T-helper 2 cell treated with Interferon-gamma antibody and Interleukin-4, amounts not matched to agents 5 μg/mL and 100 μg/mL, for 36 hours (primary cell): ENCODE measurements at regions not wholly inside any gene's neighbourhood (a gene's known extent, or its start where the extent isn't known, plus 50 kb on each side); places are given as distances from the start of the nearest gene placed in this dataset.
"Not testable (repeated sequence)": the region's sequence is repeated elsewhere in the genome, so short reads cannot be mapped to it uniquely, and the experiment has no call there.

ENCODE experiments used
- DNase-seq: peaks from one replicate; pipeline ENCODE4 v3.0.0; 2021; ENCODE audit warnings: low spot score
- H3K27ac Mint-ChIP-seq: one replicate; pipeline ENCODE4 v1.8.0; 2021; ENCODE audit warnings: mild to moderate bottlenecking, mixed read lengths
- H3K27me3 Mint-ChIP-seq: one replicate; pipeline ENCODE4 v1.8.0; 2021; ENCODE audit warnings: low read depth, mixed read lengths
- H3K36me3 Mint-ChIP-seq: one replicate; pipeline ENCODE4 v1.8.0; 2021; ENCODE audit warnings: low read depth, mixed read lengths
- H3K4me1 Mint-ChIP-seq: one replicate; pipeline ENCODE4 v1.8.0; 2021; ENCODE audit warnings: low read depth, mixed read lengths
- H3K4me3 Mint-ChIP-seq: one replicate; pipeline ENCODE4 v1.8.0; 2022; ENCODE audit warnings: mild to moderate bottlenecking, moderate library complexity, mixed read lengths
- H3K9me3 Mint-ChIP-seq: one replicate; pipeline ENCODE4 v1.8.0; 2021; ENCODE audit warnings: mixed read lengths

DNA sequence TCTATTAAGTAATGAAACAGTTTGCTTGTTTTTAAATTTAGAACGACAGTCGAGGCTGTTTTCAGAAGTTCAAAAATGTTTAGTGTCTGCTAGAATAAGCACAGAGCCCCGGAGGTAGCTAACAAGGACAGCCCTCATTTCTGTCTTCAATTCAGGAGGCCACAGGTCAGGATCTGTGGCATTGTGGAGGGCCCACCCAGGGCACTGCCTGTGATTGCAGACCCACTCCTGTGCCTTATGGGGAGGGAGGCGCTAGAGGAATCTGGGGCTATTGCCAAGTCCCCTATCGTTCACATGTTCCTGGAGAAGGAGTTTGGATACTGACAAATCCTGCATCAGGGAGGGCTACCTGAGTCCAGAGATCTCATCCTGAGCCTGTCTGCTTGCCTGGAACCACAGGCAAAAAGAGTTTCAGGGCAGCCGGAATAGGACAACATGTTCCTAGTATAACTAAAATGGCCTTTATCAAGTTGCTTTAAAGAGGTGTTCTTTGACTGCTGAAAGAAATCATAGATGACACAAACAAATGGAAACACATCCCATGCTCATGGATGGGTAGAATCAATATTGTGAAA lies 141.5 kb upstream of the ROPN1 start:
- Mint-ChIP-seq H3K4me3 (no peak overlapping the region), H3K9me3 (no peaks in the 10 kb centered on the region), H3K27ac (no peak overlapping the region), H3K27me3 (peaks cover 7% of the 10 kb centered on the region), H3K36me3 (no peaks in the 10 kb centered on the region), H3K4me1 (no peaks in the 10 kb centered on the region)
- no peak for DNase-seq

GRCh38 chr3:124137216-124137615 lies 145.3 kb upstream of the ROPN1 start:
- no peak overlapping the region for H3K4me3 Mint-ChIP-seq
- no peaks in the 10 kb centered on the region for H3K36me3 Mint-ChIP-seq
- H3K27ac Mint-ChIP-seq = no peak overlapping the region
- no peak for DNase-seq
- H3K9me3 Mint-ChIP-seq = no peaks in the 10 kb centered on the region
- no peaks in the 10 kb centered on the region for H3K4me1 Mint-ChIP-seq
- no peaks in the 10 kb centered on the region for H3K27me3 Mint-ChIP-seq

GRCh38 chr3:124138148-124138547 lies 146.2 kb upstream of the ROPN1 start:
- no peak overlapping the region for H3K27ac Mint-ChIP-seq
- H3K4me1 Mint-ChIP-seq = no peaks in the 10 kb centered on the region
- no peaks in the 10 kb centered on the region for H3K36me3 Mint-ChIP-seq
- H3K9me3 Mint-ChIP-seq = no peaks in the 10 kb centered on the region
- H3K27me3 Mint-ChIP-seq = no peaks in the 10 kb centered on the region
- DNase-seq = no peak
- H3K4me3 Mint-ChIP-seq = no peak overlapping the region

- no peaks in the 10 kb centered on the region for H3K4me1 Mint-ChIP-seq
- DNase-seq = no peak
Observed at GRCh38 chr3:124140746-124141145, 148.8 kb upstream of the ROPN1 start.

GRCh38 chr3:124142389-124142970 lies 150.6 kb upstream of the ROPN1 start:
- H3K27me3 Mint-ChIP-seq = no peaks in the 10 kb centered on the region
- no peaks in the 10 kb centered on the region for H3K36me3 Mint-ChIP-seq
- H3K4me3 Mint-ChIP-seq = no peak overlapping the region
- DNase-seq = no peak
- no peak overlapping the region for H3K27ac Mint-ChIP-seq
- no peaks in the 10 kb centered on the region for H3K4me1 Mint-ChIP-seq
- no peaks in the 10 kb centered on the region for H3K9me3 Mint-ChIP-seq

More at GRCh38 chr3:124140746-124141145, 148.8 kb upstream of the ROPN1 start:
- Mint-ChIP-seq H3K36me3 (no peaks in the 10 kb centered on the region), H3K27ac (no peak overlapping the region), H3K4me3 (no peak overlapping the region), H3K27me3 (no peaks in the 10 kb centered on the region), H3K9me3 (no peaks in the 10 kb centered on the region)

- no peaks in the 10 kb centered on the region for H3K27me3 Mint-ChIP-seq
- H3K27ac Mint-ChIP-seq = no peak overlapping the region
- no peaks in the 10 kb centered on the region for H3K36me3 Mint-ChIP-seq
- no peaks in the 10 kb centered on the region for H3K4me1 Mint-ChIP-seq
- H3K4me3 Mint-ChIP-seq = no peak overlapping the region
- DNase-seq = no peak
- no peaks in the 10 kb centered on the region for H3K9me3 Mint-ChIP-seq
Observed at GRCh38 chr3:124143047-124143446, 151.1 kb upstream of the ROPN1 start.

DNA sequence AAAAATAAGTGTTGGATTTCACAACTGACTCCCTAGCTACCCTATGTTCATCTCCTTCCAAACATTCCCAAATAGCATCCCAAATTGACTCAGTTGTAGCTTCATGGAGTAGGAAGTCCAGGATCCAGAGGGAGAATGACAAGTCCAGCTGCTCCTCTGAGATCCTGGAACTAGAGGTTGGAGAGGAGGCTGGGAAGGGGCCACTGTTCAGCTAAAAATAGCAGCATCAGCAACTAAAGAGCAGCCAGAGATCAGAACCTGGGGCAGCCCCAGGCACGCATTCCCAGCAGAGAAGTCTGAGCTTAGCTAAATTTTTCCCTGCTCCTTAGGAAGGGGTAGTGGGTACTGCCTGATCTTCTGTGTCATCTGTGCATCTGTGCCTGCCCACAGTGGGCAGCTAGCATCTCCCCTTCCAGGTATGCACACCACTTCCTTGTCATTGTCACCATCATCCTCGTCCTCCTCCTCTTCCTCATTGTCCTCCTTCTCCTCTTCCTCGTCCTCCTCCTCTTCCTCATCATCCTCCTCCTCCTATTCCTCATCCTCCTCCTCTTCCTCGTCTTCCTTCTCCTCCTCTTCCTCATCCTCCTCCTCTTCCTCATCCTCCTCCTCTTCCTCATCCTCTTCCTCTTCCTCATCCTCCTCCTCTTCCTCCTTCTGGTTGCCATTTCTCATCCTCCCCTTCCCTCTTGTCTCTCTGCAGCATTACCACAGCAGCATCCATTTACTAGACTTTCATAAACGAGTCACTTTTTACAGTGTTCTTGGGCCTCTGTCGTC lies 152.3 kb upstream of the ROPN1 start:
- H3K4me1 Mint-ChIP-seq = no peaks in the 10 kb centered on the region
- H3K9me3 Mint-ChIP-seq = no peaks in the 10 kb centered on the region
- no peaks in the 10 kb centered on the region for H3K36me3 Mint-ChIP-seq
- H3K27ac Mint-ChIP-seq = no peak overlapping the region
- no peak overlapping the region for H3K4me3 Mint-ChIP-seq
- DNase-seq = no peak
- H3K27me3 Mint-ChIP-seq = no peaks in the 10 kb centered on the region

- no peaks in the 10 kb centered on the region for H3K27me3 Mint-ChIP-seq
- no peak overlapping the region for H3K4me3 Mint-ChIP-seq
- H3K9me3 Mint-ChIP-seq = no peaks in the 10 kb centered on the region
- DNase-seq = no peak
- H3K4me1 Mint-ChIP-seq = no peaks in the 10 kb centered on the region
- H3K36me3 Mint-ChIP-seq = no peaks in the 10 kb centered on the region
- no peak overlapping the region for H3K27ac Mint-ChIP-seq
Observed at GRCh38 chr3:124147429-124147828, 155.5 kb upstream of the ROPN1 start.

GRCh38 chr3:124147946-124148345 lies 156.0 kb upstream of the ROPN1 start:
- Mint-ChIP-seq H3K36me3 (no peaks in the 10 kb centered on the region), H3K27me3 (no peaks in the 10 kb centered on the region), H3K4me1 (no peaks in the 10 kb centered on the region), H3K27ac (no peak overlapping the region), H3K4me3 (no peak overlapping the region), H3K9me3 (no peaks in the 10 kb centered on the region)
- no peak for DNase-seq

DNA sequence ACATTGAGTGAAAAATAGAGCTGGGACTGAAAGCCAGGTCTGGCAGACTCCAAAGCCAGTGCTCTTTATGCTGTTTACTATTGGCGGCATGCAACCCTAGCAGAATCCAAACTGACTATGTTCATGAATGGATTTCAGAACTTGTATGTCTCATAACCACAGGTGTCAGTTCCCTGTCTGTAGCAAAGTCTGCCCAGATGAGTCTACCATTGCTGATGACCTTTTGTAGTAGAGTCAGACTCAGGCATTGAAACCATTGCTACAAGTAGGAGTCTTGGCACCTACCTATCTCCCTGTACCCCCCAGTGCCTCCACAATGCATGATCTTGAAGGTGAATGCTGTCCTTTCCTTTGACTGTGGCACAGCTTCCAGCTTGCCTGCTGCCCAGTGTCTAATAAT lies 157.2 kb upstream of the ROPN1 start:
- Mint-ChIP-seq H3K27ac (no peak overlapping the region), H3K4me3 (no peak overlapping the region), H3K36me3 (no peaks in the 10 kb centered on the region), H3K4me1 (no peaks in the 10 kb centered on the region), H3K9me3 (no peaks in the 10 kb centered on the region), H3K27me3 (no peaks in the 10 kb centered on the region)
- DNase-seq = no peak

DNA sequence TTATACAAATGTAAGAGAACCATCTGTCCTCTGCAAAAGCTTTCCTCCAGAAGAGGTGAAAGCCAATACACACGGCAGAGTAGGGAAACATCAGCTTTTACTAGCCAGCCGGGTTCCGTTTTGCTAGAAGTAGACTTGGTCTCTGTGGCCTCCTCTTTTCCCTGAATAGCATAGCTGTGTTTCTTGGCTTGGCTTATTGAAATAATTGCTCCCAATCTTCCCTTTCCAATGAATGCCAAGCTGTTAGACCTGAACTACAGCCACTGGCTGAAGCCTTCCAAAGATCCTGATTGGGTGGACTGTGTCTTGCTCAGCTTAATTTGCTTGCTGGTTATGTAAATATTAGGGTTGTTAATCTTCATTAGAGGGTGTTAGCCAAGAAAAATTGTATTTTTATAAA lies 157.8 kb upstream of the ROPN1 start:
- no peak overlapping the region for H3K27ac Mint-ChIP-seq
- H3K36me3 Mint-ChIP-seq = no peaks in the 10 kb centered on the region
- no peaks in the 10 kb centered on the region for H3K4me1 Mint-ChIP-seq
- no peaks in the 10 kb centered on the region for H3K9me3 Mint-ChIP-seq
- no peaks in the 10 kb centered on the region for H3K27me3 Mint-ChIP-seq
- DNase-seq = no peak
- no peak overlapping the region for H3K4me3 Mint-ChIP-seq

DNA sequence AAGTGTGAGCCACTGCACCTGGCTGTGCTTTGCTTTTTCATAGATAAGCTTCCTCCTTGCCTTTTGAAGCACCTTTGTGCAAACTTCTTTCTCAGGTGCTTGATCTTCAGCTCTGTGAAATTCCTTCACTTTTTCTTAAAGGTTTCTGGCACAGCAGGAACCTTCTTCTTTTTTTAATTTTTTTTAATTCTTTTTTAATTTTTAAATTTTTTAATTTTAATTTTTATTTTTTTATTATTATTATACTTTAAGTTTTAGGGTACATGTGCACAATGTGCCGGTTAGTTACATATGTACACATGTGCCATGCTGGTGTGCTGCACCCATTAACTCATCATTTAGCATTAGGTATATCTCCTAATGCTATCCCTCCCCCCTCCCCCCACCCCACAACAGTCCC lies 161.0 kb upstream of the ROPN1 start:
- not testable (repeated sequence) for H3K27me3 Mint-ChIP-seq, H3K4me1 Mint-ChIP-seq, H3K36me3 Mint-ChIP-seq, DNase-seq, H3K4me3 Mint-ChIP-seq, H3K27ac Mint-ChIP-seq, H3K9me3 Mint-ChIP-seq

GRCh38 chr3:124156866-124157712 lies 165.2 kb upstream of the ROPN1 start:
- Mint-ChIP-seq H3K27me3 (no peaks in the 10 kb centered on the region), H3K36me3 (no peaks in the 10 kb centered on the region), H3K4me1 (no peaks in the 10 kb centered on the region), H3K27ac (no peak overlapping the region), H3K9me3 (no peaks in the 10 kb centered on the region), H3K4me3 (no peak overlapping the region)
- DNase-seq = no peak

DNA sequence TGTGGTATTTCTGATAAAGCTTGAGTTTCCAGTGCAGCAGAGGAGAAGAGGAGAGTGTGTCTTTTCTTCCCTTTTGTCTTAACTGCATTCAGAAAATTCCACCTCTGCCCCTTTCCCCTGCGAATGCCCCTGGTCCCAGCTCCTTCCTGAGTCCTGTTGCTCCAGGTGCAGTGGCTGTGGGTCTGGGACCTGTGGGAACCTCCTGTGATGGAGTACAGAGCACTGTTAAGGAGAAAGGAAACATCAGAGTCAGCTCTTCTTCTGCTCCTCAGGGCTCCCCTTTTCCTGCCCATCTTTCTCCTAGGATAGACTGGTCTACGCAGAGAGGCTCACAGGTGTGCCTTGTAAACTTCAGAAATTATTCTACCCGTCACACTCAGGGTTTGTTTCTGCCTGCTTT lies 165.8 kb upstream of the ROPN1 start:
- Mint-ChIP-seq H3K27me3 (no peaks in the 10 kb centered on the region), H3K27ac (no peak overlapping the region), H3K4me1 (no peaks in the 10 kb centered on the region), H3K9me3 (no peaks in the 10 kb centered on the region), H3K36me3 (no peaks in the 10 kb centered on the region), H3K4me3 (no peak overlapping the region)
- no peak for DNase-seq
